ENCODE measurements at regions not wholly inside any gene's neighbourhood (a gene's known extent, or its start where the extent isn't known, plus 50 kb on each side); places are given as distances from the start of the nearest gene placed in this dataset.

GRCh38 chr2:235162082-235162836, 210.4 kb downstream of the SH3BP4 start:
- Histone ChIP-seq H3K36me3 (ENCODE audit: control insufficient read depth in 2 of 2, extremely low read depth in 1 of 2, insufficient read depth in 2 of 2, low read length in 2 of 2) (no peaks in the 10 kb centered on the region), H3K79me2 (ENCODE audit: control insufficient read depth, insufficient read depth, low read length) (no peaks in the 10 kb centered on the region), H3K9me1 (replicated peaks; ENCODE audit: control insufficient read depth, extremely low read depth, insufficient read depth, low read length) (no peaks in the 10 kb centered on the region), H3K9me3 (replicated peaks; ENCODE audit: control insufficient read depth, insufficient read depth, low read length) (no peaks in the 10 kb centered on the region), H3K27ac (ENCODE audit: insufficient read depth, low read depth, low read length) (no peak overlapping the region), H3K9ac (replicated peaks; ENCODE audit: extremely low read depth, insufficient read depth, low read length) (no peak overlapping the region), H3K4me1 (ENCODE audit: control insufficient read depth, extremely low read depth, insufficient read depth, low read length) (no peaks in the 10 kb centered on the region), H3K27me3 (ENCODE audit: control insufficient read depth in 2 of 2, insufficient read depth in 2 of 2, low read length in 2 of 2) (no peaks in the 10 kb centered on the region), H3K4me2 (ENCODE audit: insufficient read depth, low read length) (no peak overlapping the region), H4K20me1 (replicated peaks; ENCODE audit: control insufficient read depth, extremely low read depth, insufficient read depth, low read length) (no peaks in the 10 kb centered on the region), H2AFZ (ENCODE audit: low read depth, low read length) (no peak overlapping the region), H3K4me3 (replicated peaks in 1 of 3; ENCODE audit: insufficient read depth in 1 of 3, low read depth in 1 of 3, low read length in 3 of 3) (no peak overlapping the region)
- ChIA-PET CTCF (interaction anchor here (1.2 kb wide), 1 partner anchor 15 kb away, joined by 3 read pairs; no protein-coding TSS in a partner anchor), POLR2A (no interaction called here)
- intact Hi-C loops (cut with micrococcal nuclease), result no loop called here
- BruUV-seq (replicated peaks), result no TSS peak
- TF ChIP-seq FOS (IDR thresholded peaks at IDR 0.05; ENCODE audit: borderline replicate concordance, insufficient read depth, low read length), result no peak
- no peak for TF ChIP-seq POLR2AphosphoS5 (IDR thresholded peaks at IDR 0.05; ENCODE audit: insufficient read depth, low read depth, low read length)
- no peak for TF ChIP-seq MAX (IDR thresholded peaks at IDR 0.05; ENCODE audit: insufficient read depth, insufficient read length)
- no peak for TF ChIP-seq CTCF (IDR thresholded peaks at IDR 0.05; ENCODE audit: extremely low read depth in 1 of 2, insufficient read depth in 1 of 2, low read depth in 1 of 2, low read length in 2 of 2)
- no peak for TF ChIP-seq EZH2 (IDR thresholded peaks at IDR 0.05; ENCODE audit: borderline replicate concordance, low read depth, low read length, severe bottlenecking)
- TF ChIP-seq JUN (IDR thresholded peaks at IDR 0.05; ENCODE audit: borderline replicate concordance, insufficient read depth, insufficient read length, low read depth), result no peak
- TF ChIP-seq POLR2A (IDR thresholded peaks at IDR 0.05; ENCODE audit: low read depth, low read length), result no peak
- TF ChIP-seq GATA2 (IDR thresholded peaks at IDR 0.05; ENCODE audit: insufficient read depth, insufficient read length, low read depth, low read length), result no peak
- TF ChIP-seq MYC (IDR thresholded peaks at IDR 0.05; ENCODE audit: low read depth, low read length), result no peak
- no peak for DNase-seq (ENCODE audit: low read depth, low spot score)
- dilution Hi-C loops (cut with MboI; ENCODE audit: extremely low pct_ligation_motif_present, low sequenced_read_pairs), result no loop called here
- FAIRE-seq, result no peak
